ENCODE measurements at regions not wholly inside any gene's neighbourhood (a gene's known extent, or its start where the extent isn't known, plus 50 kb on each side); places are given as distances from the start of the nearest gene placed in this dataset.

- TF ChIP-seq POLR2A (IDR thresholded peaks at IDR 0.05) (no peak), CTCF (IDR thresholded peaks at IDR 0.05) (no peak), EP300 (IDR thresholded peaks at IDR 0.05) (no peak)
Observed at GRCh38 chr12:71223139-71223538, 65.3 kb upstream of the TSPAN8 start.
